K562 (cell line): ENCODE measurements at regions not wholly inside any gene's neighbourhood (a gene's known extent, or its start where the extent isn't known, plus 50 kb on each side); places are given as distances from the start of the nearest gene placed in this dataset.

Source experiments
- ATAC-seq: fragments of 200-7000 bp; cut with Tn5 transposase; 3 replicates; pipeline ENCODE4 v1.9.1; 2020; ENCODE audit warnings: moderate library complexity
- BruUV-seq: library from RNA; stranded (reverse); fragments of 400-500 nt; replicated peaks from 2 replicates; lab custom pipeline; 2021; lab: Mats Ljungman, UMichigan
- CTCF ChIA-PET: fragments of 300-600 bp; formaldehyde crosslinking; extraction: SDS; loops from one replicate; lab custom pipeline; 2021; ENCODE audit warnings: low intra/inter-chr PET ratio; lab: Yijun Ruan, JAX
- POLR2A ChIA-PET: fragments of 300-600, 350-650 bp; sonication (Branson Sonifier 250); formaldehyde crosslinking; extraction: SDS; loops from one replicate; lab custom pipeline; 2021; ENCODE audit warnings: antibody characterized with exemption, inconsistent platforms; lab: Yijun Ruan, JAX
- DNase-seq, 4 experiments: peaks; one replicate each; pipeline versions ENCODE4 v3.0.0 to v3.0.0-alpha.2; 2011 to 2018; ENCODE audit warnings: low spot score in 3 of 4, mixed read lengths in 3 of 4; ENCODE audit errors: extremely low read depth in 1 of 4
- FAIRE-seq: peaks from 2 replicates; lab custom pipeline; 2011; peaks lifted over from hg19 to GRCh38; lab: Jason Lieb, UNC
- H2AFZ ChIP-seq: 2 replicates; pipeline ENCODE4 v1.6.0; 2011; ENCODE audit warnings: low read depth, low read length, control low read depth, inconsistent platforms
- H3K27ac ChIP-seq: fragments of 200-600 bp; 3 replicates; pipeline ENCODE4 v1.8.0; 2011; ENCODE audit warnings: low read depth, mild to moderate bottlenecking, control low read depth, inconsistent platforms, low read length, moderate library complexity, mixed read lengths; ENCODE audit errors: extremely low read depth
- H3K27me3 ChIP-seq, 2 experiments: fragments of 300-600 bp in 1 of 2; 2 replicates in 1 of 2; 3 replicates in 1 of 2; pipeline versions ENCODE4 v1.6.0 to v1.8.0; 2011; ENCODE audit warnings: inconsistent platforms in 2 of 2, low read length in 2 of 2, mild to moderate bottlenecking in 1 of 2, mixed read lengths in 1 of 2, moderate library complexity in 1 of 2; ENCODE audit not compliant: control insufficient read depth in 2 of 2, insufficient read depth in 2 of 2
- H3K36me3 ChIP-seq: fragments of 300-600 bp; 3 replicates; pipeline ENCODE4 v1.8.0; 2011; ENCODE audit warnings: mild to moderate bottlenecking, low read length, inconsistent platforms; ENCODE audit not compliant: control insufficient read depth, insufficient read depth
- H3K4me1 ChIP-seq, 2 experiments: fragments of 200-600 bp in 1 of 2; replicated peaks in 1 of 2; 2 replicates in 1 of 2; 3 replicates in 1 of 2; pipeline versions ENCODE4 v1.5.1 to v1.8.0; 2011; ENCODE audit warnings: inconsistent platforms in 2 of 2, low read length in 2 of 2, mild to moderate bottlenecking in 1 of 2, mixed read lengths in 1 of 2, moderate library complexity in 1 of 2; ENCODE audit not compliant: control insufficient read depth in 2 of 2, insufficient read depth in 2 of 2
- H3K4me2 ChIP-seq: 2 replicates; pipeline ENCODE4 v1.6.1; 2011; ENCODE audit warnings: low read length, control low read depth, inconsistent platforms, mixed read lengths; ENCODE audit not compliant: insufficient read depth
- H3K4me3 ChIP-seq: fragments of 200-600 bp; sonication (generic), shearing (Covaris generic); 2 replicates; pipeline ENCODE4 v1.5.1; 2016; ENCODE audit warnings: control low read depth, inconsistent platforms
- H3K79me2 ChIP-seq: fragments of 200-600 bp; 3 replicates; pipeline ENCODE4 v1.8.0; 2011; ENCODE audit warnings: low read length, inconsistent platforms; ENCODE audit not compliant: control insufficient read depth, insufficient read depth
- H3K9ac ChIP-seq, 2 experiments: 2 replicates each; pipeline versions ENCODE4 v1.6.0 to v1.6.1; 2011; ENCODE audit warnings: low read depth in 2 of 2, low read length in 2 of 2, control low read depth in 1 of 2, inconsistent platforms in 1 of 2, mild to moderate bottlenecking in 1 of 2, mixed read lengths in 1 of 2; ENCODE audit not compliant: insufficient read depth in 1 of 2
- H3K9me1 ChIP-seq: one replicate; pipeline ENCODE4 v1.6.0; 2011; ENCODE audit warnings: inconsistent platforms, mild to moderate bottlenecking, low read length, moderate library complexity; ENCODE audit not compliant: control insufficient read depth, insufficient read depth
- H3K9me3 ChIP-seq: replicated peaks from 2 replicates; pipeline ENCODE4 v1.5.1; 2011; ENCODE audit warnings: low read depth, low read length, inconsistent platforms; ENCODE audit not compliant: control insufficient read depth, insufficient read depth
- H4K20me1 ChIP-seq: replicated peaks from 2 replicates; pipeline ENCODE4 v1.6.1; 2011; ENCODE audit warnings: low read length, inconsistent platforms, mixed read lengths; ENCODE audit not compliant: control insufficient read depth, insufficient read depth
- DPF2 ChIP-seq: fragments of 450-650 bp; IDR thresholded peaks from 2 replicates; pipeline ENCODE4 v1.6.1; 2016
- ETV1 ChIP-seq: fragments of 450-650 bp; conservative IDR thresholded peaks from 2 replicates; pipeline ENCODE4 v1.6.1; 2016; ENCODE audit warnings: missing genetic modification characterization, control low read depth, low read depth, missing compliant biosample characterization
- FOXA3 ChIP-seq, 2 experiments: fragments of 450-650 bp in 1 of 2; sonication (generic) in 1 of 2; formaldehyde crosslinking; IDR thresholded peaks in 1 of 2; conservative IDR thresholded peaks in 1 of 2; 2 replicates each; pipeline versions ENCODE4 v1.4.0 to v1.8.0; 2020 to 2022; ENCODE audit warnings: mild to moderate bottlenecking in 2 of 2, missing genetic modification reagents in 1 of 2
- FOXM1 ChIP-seq, 2 experiments: fragments of 450-650 bp in 1 of 2; sonication (generic) in 1 of 2; formaldehyde crosslinking in 1 of 2; IDR thresholded peaks; 2 replicates each; pipeline versions ENCODE4 v1.6.1 to v1.9.0; 2017 to 2022; ENCODE audit warnings: low read depth in 2 of 2, mild to moderate bottlenecking in 2 of 2, missing genetic modification reagents in 1 of 2, moderate library complexity in 1 of 2
- GABPA ChIP-seq: fragments of 200-800 bp; sonication (Bioruptor generic); conservative IDR thresholded peaks from 2 replicates; pipeline ENCODE4 v1.6.1; 2016; ENCODE audit warnings: low read depth, missing genetic modification characterization, missing compliant biosample characterization
- HDAC6 ChIP-seq: IDR thresholded peaks from 2 replicates; pipeline ENCODE4 v1.6.1; 2012; ENCODE audit warnings: low read depth, mild to moderate bottlenecking, control low read depth, inconsistent platforms, low read length, moderate library complexity
- IRF9 ChIP-seq: fragments of 450-650 bp; IDR thresholded peaks from 2 replicates; pipeline ENCODE4 v1.6.1; 2016; ENCODE audit warnings: missing biosample characterization, missing genetic modification characterization
- MEF2D ChIP-seq: conservative IDR thresholded peaks from 2 replicates; pipeline ENCODE4 v1.6.1; 2016; ENCODE audit warnings: low read depth, missing genetic modification characterization, missing compliant biosample characterization
- PCBP1 ChIP-seq: fragments of 200-400 bp; formaldehyde crosslinking; IDR thresholded peaks from 2 replicates; pipeline ENCODE4 v1.6.1; 2018; ENCODE audit warnings: mild to moderate bottlenecking, low read depth, low read length; ENCODE audit not compliant: poor library complexity, severe bottlenecking
- SPI1 ChIP-seq: IDR thresholded peaks from 2 replicates; pipeline ENCODE4 v1.6.1; 2011; ENCODE audit warnings: low read depth, low read length, control low read depth, borderline replicate concordance
- SRSF7 ChIP-seq: fragments of 200-400 bp; formaldehyde crosslinking; optimal IDR thresholded peaks from 2 replicates; pipeline ENCODE3; 2017; ENCODE audit warnings: mild to moderate bottlenecking, low read depth, low read length
- TAF7 ChIP-seq: fragments of 450-650 bp; IDR thresholded peaks from 2 replicates; pipeline ENCODE4 v1.6.1; 2016; ENCODE audit warnings: missing genetic modification characterization, missing compliant biosample characterization
- THAP12 ChIP-seq: fragments of 250-450 bp; sonication (Bioruptor Pico); IDR thresholded peaks from 2 replicates; pipeline ENCODE4 v1.9.0; 2021; ENCODE audit warnings: mild to moderate bottlenecking, inconsistent platforms
- XRCC3 ChIP-seq: fragments of 450-650 bp; IDR thresholded peaks from 2 replicates; pipeline ENCODE4 v1.6.1; 2017; ENCODE audit warnings: mild to moderate bottlenecking, moderate library complexity
- ZKSCAN1 ChIP-seq: fragments of 150-350 bp; IDR thresholded peaks from 2 replicates; pipeline ENCODE4 v1.6.1; 2016; ENCODE audit warnings: low read depth, low read length
- ZNF707 ChIP-seq: fragments of 250-450 bp; sonication (Bioruptor Pico); conservative IDR thresholded peaks from 2 replicates; pipeline ENCODE4 v1.8.0; 2022; ENCODE audit warnings: inconsistent platforms, mild to moderate bottlenecking, moderate library complexity
- WGBS: fragments of 100-300 bp; shearing (Covaris generic); methylation state at CpG from one replicate; pipeline ENCODE4 v1.1.6; 2016; ENCODE audit warnings: low coverage, mixed read lengths; ENCODE audit not compliant: insufficient coverage; ENCODE audit errors: missing lambda C conversion rate; 5-methylcytosine and 5-hydroxymethylcytosine counted together
- in situ Hi-C: fragments of 300-500 bp; cut with MboI; formaldehyde crosslinking; loops from 4 replicates; pipeline ENCODE4 v1.15.0; 2018; ENCODE audit warnings: inconsistent platforms, mixed read lengths
- intact Hi-C: fragments of 100-400 bp; cut with micrococcal nuclease; formaldehyde crosslinking; loops from 2 replicates; pipeline ENCODE4 v1.14.2; 2022
- TF ChIP-seq, protein P1 (sequence below): fragments of 200-800 bp; sonication (Bioruptor generic); IDR thresholded peaks from 2 replicates; pipeline ENCODE4 v1.6.1; 2017; ENCODE audit warnings: missing genetic modification characterization, missing compliant biosample characterization
- TF ChIP-seq, protein P2 (sequence below): fragments of 450-650 bp; formaldehyde crosslinking; IDR thresholded peaks from 2 replicates; pipeline ENCODE4 v1.4.0; 2022; ENCODE audit warnings: mild to moderate bottlenecking, moderate library complexity

GRCh38 chr12:91331371-91331770 is 148.8 kb upstream of the DCN start:
- Histone ChIP-seq H3K79me2 (no peaks in the 10 kb centered on the region), H2AFZ (no peak overlapping the region), H3K4me2 (no peak overlapping the region), H3K4me1 (no peaks in the 10 kb centered on the region), H3K9ac (no peak overlapping the region), H3K9me1 (no peaks in the 10 kb centered on the region), H3K27me3 (no peaks in the 10 kb centered on the region), H3K27ac (no peak overlapping the region), H3K4me3 (no peak overlapping the region), H3K36me3 (no peaks in the 10 kb centered on the region; the same call in 2 of the 3 replicates), H3K9me3 (no peaks in the 10 kb centered on the region), H4K20me1 (no peaks in the 10 kb centered on the region)
- DNase-seq (no peak), FAIRE-seq (no peak), ATAC-seq (no peak)
- BruUV-seq = no TSS peak
- intact Hi-C loops (no loop called here), in situ Hi-C loops (loop anchor here (25.0 kb wide), 1 partner anchor 344 kb away; no protein-coding TSS in a partner anchor)
- 51% methylated on average over 2 of the region's 2 CpGs for WGBS
- CTCF ChIA-PET = interaction anchor here (1.1 kb wide), 1 partner anchor 154 kb away, joined by 3 read pairs; no protein-coding TSS in a partner anchor
- POLR2A ChIA-PET = no interaction called here
- TF ChIP-seq SRSF7 (no peak), XRCC3 (no peak), ETV1 (tag) (no peak), PCBP1 (no peak), TAF7 (tag) (no peak), ZNF707 (no peak), GABPA (no peak), MEF2D (tag) (no peak), ZKSCAN1 (no peak), DPF2 (no peak), IRF9 (tag) (no peak), FOXM1 (IDR thresholded peaks at IDR 0.05; ENCODE audit: low read depth) (no peak), FOXM1 (CRISPR knock-in tag; IDR thresholded peaks at IDR 0.05; ENCODE audit: low read depth) (no peak), FOXA3 (CRISPR knock-in tag; conservative IDR thresholded peaks at IDR 0.05 in 1 of 2, IDR thresholded peaks at IDR 0.05 in 1 of 2) (no peak), HDAC6 (no peak), THAP12 (no peak), SPI1 (no peak)
- TF ChIP-seq, protein P1, sequence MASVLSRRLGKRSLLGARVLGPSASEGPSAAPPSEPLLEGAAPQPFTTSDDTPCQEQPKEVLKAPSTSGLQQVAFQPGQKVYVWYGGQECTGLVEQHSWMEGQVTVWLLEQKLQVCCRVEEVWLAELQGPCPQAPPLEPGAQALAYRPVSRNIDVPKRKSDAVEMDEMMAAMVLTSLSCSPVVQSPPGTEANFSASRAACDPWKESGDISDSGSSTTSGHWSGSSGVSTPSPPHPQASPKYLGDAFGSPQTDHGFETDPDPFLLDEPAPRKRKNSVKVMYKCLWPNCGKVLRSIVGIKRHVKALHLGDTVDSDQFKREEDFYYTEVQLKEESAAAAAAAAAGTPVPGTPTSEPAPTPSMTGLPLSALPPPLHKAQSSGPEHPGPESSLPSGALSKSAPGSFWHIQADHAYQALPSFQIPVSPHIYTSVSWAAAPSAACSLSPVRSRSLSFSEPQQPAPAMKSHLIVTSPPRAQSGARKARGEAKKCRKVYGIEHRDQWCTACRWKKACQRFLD = no peak
- TF ChIP-seq, protein P2, sequence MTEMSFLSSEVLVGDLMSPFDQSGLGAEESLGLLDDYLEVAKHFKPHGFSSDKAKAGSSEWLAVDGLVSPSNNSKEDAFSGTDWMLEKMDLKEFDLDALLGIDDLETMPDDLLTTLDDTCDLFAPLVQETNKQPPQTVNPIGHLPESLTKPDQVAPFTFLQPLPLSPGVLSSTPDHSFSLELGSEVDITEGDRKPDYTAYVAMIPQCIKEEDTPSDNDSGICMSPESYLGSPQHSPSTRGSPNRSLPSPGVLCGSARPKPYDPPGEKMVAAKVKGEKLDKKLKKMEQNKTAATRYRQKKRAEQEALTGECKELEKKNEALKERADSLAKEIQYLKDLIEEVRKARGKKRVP = no peak
